Activated CD8-positive, alpha-beta memory T cell treated with anti-CD3 and anti-CD28 coated beads, Interleukin-2, amount 10 ng/mL, durations not matched to agents 7 days and 5 days (primary cell): ENCODE measurements at regions not wholly inside any gene's neighbourhood (a gene's known extent, or its start where the extent isn't known, plus 50 kb on each side); places are given as distances from the start of the nearest gene placed in this dataset.

Source experiments
- ATAC-seq: fragments of 150-1000 bp; cut with Tn5 transposase; one replicate; pipeline ENCODE4 v1.10.0; 2021; ENCODE audit warnings: moderate library complexity
- CTCF ChIA-PET: fragments of 350-600 bp; sonication (Branson Sonifier 250); formaldehyde crosslinking; loops from one replicate; lab custom pipeline; 2021; ENCODE audit warnings: antibody characterized with exemption; lab: Charles Lee
- DNase-seq: peaks from one replicate; pipeline ENCODE4 v3.0.0-alpha.2; 2020
- H3K27ac Mint-ChIP-seq: one replicate; pipeline ENCODE4 v1.8.0; 2021; ENCODE audit warnings: mild to moderate bottlenecking, mixed read lengths
- H3K27me3 Mint-ChIP-seq: one replicate; pipeline ENCODE4 v1.8.0; 2021; ENCODE audit warnings: mixed read lengths
- H3K36me3 Mint-ChIP-seq: one replicate; pipeline ENCODE4 v1.8.0; 2021; ENCODE audit warnings: mild to moderate bottlenecking, mixed read lengths
- H3K4me1 Mint-ChIP-seq: one replicate; pipeline ENCODE4 v1.8.0; 2021; ENCODE audit warnings: mixed read lengths
- H3K4me3 Mint-ChIP-seq: one replicate; pipeline ENCODE4 v1.8.0; 2021; ENCODE audit warnings: mild to moderate bottlenecking, moderate library complexity, mixed read lengths
- H3K9me3 Mint-ChIP-seq: one replicate; pipeline ENCODE4 v1.8.0; 2022; ENCODE audit warnings: low read depth, mixed read lengths

- H3K9me3 Mint-ChIP-seq, result peaks cover 3% of the 10 kb centered on the region
- no peak for ATAC-seq
- no peaks in the 10 kb centered on the region for H3K4me1 Mint-ChIP-seq
- H3K27ac Mint-ChIP-seq, result no peak overlapping the region
- no peak overlapping the region for H3K4me3 Mint-ChIP-seq
- CTCF ChIA-PET, result no interaction called here
- DNase-seq, result no peak
- no peaks in the 10 kb centered on the region for H3K27me3 Mint-ChIP-seq
- no peaks in the 10 kb centered on the region for H3K36me3 Mint-ChIP-seq
Observed at GRCh38 chr3:103730744-103731143, 1295.9 kb downstream of the ZPLD1 start.

GRCh38 chr3:103752986-103753385, 1318.2 kb downstream of the ZPLD1 start:
- Mint-ChIP-seq H3K4me3 (no peak overlapping the region), H3K27me3 (no peaks in the 10 kb centered on the region), H3K36me3 (no peaks in the 10 kb centered on the region), H3K4me1 (no peaks in the 10 kb centered on the region), H3K9me3 (no peaks in the 10 kb centered on the region), H3K27ac (no peak overlapping the region)
- DNase-seq, result no peak
- CTCF ChIA-PET, result no interaction called here
- no peak for ATAC-seq

- Mint-ChIP-seq H3K27me3 (no peaks in the 10 kb centered on the region), H3K27ac (no peak overlapping the region), H3K4me3 (no peak overlapping the region), H3K9me3 (no peaks in the 10 kb centered on the region), H3K36me3 (no peaks in the 10 kb centered on the region), H3K4me1 (no peaks in the 10 kb centered on the region)
- ATAC-seq (no peak), DNase-seq (no peak)
- CTCF ChIA-PET, result no interaction called here
Observed at GRCh38 chr3:103767635-103768034, 1332.8 kb downstream of the ZPLD1 start.

- H3K27me3 Mint-ChIP-seq, result no peaks in the 10 kb centered on the region
- H3K9me3 Mint-ChIP-seq, result no peaks in the 10 kb centered on the region
- H3K4me3 Mint-ChIP-seq, result no peak overlapping the region
- ATAC-seq (no peak), DNase-seq (no peak)
- H3K36me3 Mint-ChIP-seq, result no peaks in the 10 kb centered on the region
- H3K4me1 Mint-ChIP-seq, result no peaks in the 10 kb centered on the region
- CTCF ChIA-PET, result no interaction called here
- H3K27ac Mint-ChIP-seq, result no peak overlapping the region
Observed at GRCh38 chr3:103785017-103785416, 1350.2 kb downstream of the ZPLD1 start.

GRCh38 chr3:103785537-103785936, 1350.7 kb downstream of the ZPLD1 start:
- H3K4me3 Mint-ChIP-seq, result no peak overlapping the region
- H3K4me1 Mint-ChIP-seq, result no peaks in the 10 kb centered on the region
- CTCF ChIA-PET, result no interaction called here
- H3K36me3 Mint-ChIP-seq, result no peaks in the 10 kb centered on the region
- no peaks in the 10 kb centered on the region for H3K27me3 Mint-ChIP-seq
- H3K9me3 Mint-ChIP-seq, result no peaks in the 10 kb centered on the region
- ATAC-seq (no peak), DNase-seq (no peak)
- no peak overlapping the region for H3K27ac Mint-ChIP-seq

GRCh38 chr3:103786296-103786695, 1351.5 kb downstream of the ZPLD1 start:
- H3K9me3 Mint-ChIP-seq, result no peaks in the 10 kb centered on the region
- H3K27ac Mint-ChIP-seq, result no peak overlapping the region
- CTCF ChIA-PET, result no interaction called here
- no peaks in the 10 kb centered on the region for H3K27me3 Mint-ChIP-seq
- no peaks in the 10 kb centered on the region for H3K36me3 Mint-ChIP-seq
- DNase-seq (no peak), ATAC-seq (no peak)
- H3K4me1 Mint-ChIP-seq, result no peaks in the 10 kb centered on the region
- no peak overlapping the region for H3K4me3 Mint-ChIP-seq

- Mint-ChIP-seq H3K27ac (no peak overlapping the region), H3K27me3 (no peaks in the 10 kb centered on the region), H3K4me3 (no peak overlapping the region), H3K9me3 (no peaks in the 10 kb centered on the region), H3K4me1 (no peaks in the 10 kb centered on the region), H3K36me3 (no peaks in the 10 kb centered on the region)
- ATAC-seq (no peak), DNase-seq (no peak)
- CTCF ChIA-PET, result no interaction called here
Observed at GRCh38 chr3:103787164-103787871, 1352.5 kb downstream of the ZPLD1 start.

- H3K27me3 Mint-ChIP-seq, result no peaks in the 10 kb centered on the region
Observed at GRCh38 chr3:103787879-103788278, 1353.1 kb downstream of the ZPLD1 start.

GRCh38 chr3:103791786-103792515, 1357.1 kb downstream of the ZPLD1 start:
- H3K36me3 Mint-ChIP-seq, result no peaks in the 10 kb centered on the region
- no peak overlapping the region for H3K4me3 Mint-ChIP-seq
- H3K27me3 Mint-ChIP-seq, result no peaks in the 10 kb centered on the region
- ATAC-seq (no peak), DNase-seq (no peak)
- CTCF ChIA-PET, result no interaction called here
- H3K4me1 Mint-ChIP-seq, result no peaks in the 10 kb centered on the region
- H3K27ac Mint-ChIP-seq, result no peak overlapping the region
- no peaks in the 10 kb centered on the region for H3K9me3 Mint-ChIP-seq

More at GRCh38 chr3:103787879-103788278, 1353.1 kb downstream of the ZPLD1 start:
- Mint-ChIP-seq H3K9me3 (no peaks in the 10 kb centered on the region), H3K27ac (no peak overlapping the region), H3K4me3 (no peak overlapping the region), H3K36me3 (no peaks in the 10 kb centered on the region), H3K4me1 (no peaks in the 10 kb centered on the region)
- ATAC-seq, result no peak
- DNase-seq, result no peak
- CTCF ChIA-PET, result no interaction called here

- CTCF ChIA-PET, result no interaction called here
- Mint-ChIP-seq H3K27me3 (no peaks in the 10 kb centered on the region), H3K36me3 (no peaks in the 10 kb centered on the region), H3K27ac (no peak overlapping the region), H3K4me1 (no peaks in the 10 kb centered on the region), H3K9me3 (peaks cover 2% of the 10 kb centered on the region), H3K4me3 (no peak overlapping the region)
- ATAC-seq (no peak), DNase-seq (no peak)
Observed at GRCh38 chr3:103794656-103795055, 1359.8 kb downstream of the ZPLD1 start.

- Mint-ChIP-seq H3K4me3 (no peak overlapping the region), H3K36me3 (no peaks in the 10 kb centered on the region), H3K27me3 (no peaks in the 10 kb centered on the region), H3K9me3 (peaks cover 4% of the 10 kb centered on the region), H3K27ac (no peak overlapping the region), H3K4me1 (no peaks in the 10 kb centered on the region)
- CTCF ChIA-PET, result no interaction called here
- ATAC-seq (no peak), DNase-seq (no peak)
Observed at GRCh38 chr3:103796068-103796467, 1361.3 kb downstream of the ZPLD1 start.

- ATAC-seq (no peak), DNase-seq (no peak)
- H3K9me3 Mint-ChIP-seq, result peaks cover 11% of the 10 kb centered on the region
- CTCF ChIA-PET, result no interaction called here
- no peaks in the 10 kb centered on the region for H3K36me3 Mint-ChIP-seq
- no peaks in the 10 kb centered on the region for H3K27me3 Mint-ChIP-seq
- H3K4me3 Mint-ChIP-seq, result no peak overlapping the region
- H3K4me1 Mint-ChIP-seq, result no peaks in the 10 kb centered on the region
- H3K27ac Mint-ChIP-seq, result no peak overlapping the region
Observed at GRCh38 chr3:103803787-103804186, 1369.0 kb downstream of the ZPLD1 start.

GRCh38 chr3:103810167-103810566, 1375.4 kb downstream of the ZPLD1 start:
- H3K27ac Mint-ChIP-seq, result no peak overlapping the region
- no peak for ATAC-seq
- CTCF ChIA-PET, result no interaction called here
- H3K4me1 Mint-ChIP-seq, result no peaks in the 10 kb centered on the region
- H3K36me3 Mint-ChIP-seq, result no peaks in the 10 kb centered on the region
- no peak for DNase-seq
- H3K27me3 Mint-ChIP-seq, result no peaks in the 10 kb centered on the region
- H3K9me3 Mint-ChIP-seq, result peaks cover 13% of the 10 kb centered on the region
- no peak overlapping the region for H3K4me3 Mint-ChIP-seq

- DNase-seq (no peak), ATAC-seq (no peak)
- H3K36me3 Mint-ChIP-seq, result no peaks in the 10 kb centered on the region
- H3K4me1 Mint-ChIP-seq, result no peaks in the 10 kb centered on the region
- H3K9me3 Mint-ChIP-seq, result peaks cover 12% of the 10 kb centered on the region
- H3K27ac Mint-ChIP-seq, result no peak overlapping the region
- CTCF ChIA-PET, result no interaction called here
- no peak overlapping the region for H3K4me3 Mint-ChIP-seq
- no peaks in the 10 kb centered on the region for H3K27me3 Mint-ChIP-seq
Observed at GRCh38 chr3:103813955-103814354, 1379.1 kb downstream of the ZPLD1 start.
